ENCODE measurements at regions not wholly inside any gene's neighbourhood (a gene's known extent, or its start where the extent isn't known, plus 50 kb on each side); places are given as distances from the start of the nearest gene placed in this dataset.

DNA sequence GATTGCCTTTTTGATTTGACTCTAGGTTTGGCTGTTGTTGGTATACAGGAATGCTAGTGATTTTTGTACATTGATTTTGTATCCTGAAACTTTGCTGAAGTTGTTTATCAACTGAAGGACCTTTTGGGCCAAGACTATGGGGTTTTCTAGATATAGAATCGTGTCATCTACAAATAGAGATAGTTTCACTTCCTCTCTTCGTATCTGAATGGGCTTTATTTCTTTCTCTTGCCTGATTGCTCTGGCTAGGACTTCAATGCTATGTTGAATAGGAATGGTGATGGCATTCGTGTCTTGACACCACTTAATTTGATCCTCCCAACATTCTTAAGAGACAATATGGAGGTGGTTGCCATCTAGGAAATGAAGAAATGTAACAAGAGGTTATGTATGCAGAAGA lies 388.1 kb upstream of the API5 start:
- BruUV-seq (replicated peaks): no TSS peak
- WGBS (ENCODE audit: low lambda C conversion rate): 1% methylated on average over 3 of the region's 3 CpGs
- no peak for FAIRE-seq

DNA sequence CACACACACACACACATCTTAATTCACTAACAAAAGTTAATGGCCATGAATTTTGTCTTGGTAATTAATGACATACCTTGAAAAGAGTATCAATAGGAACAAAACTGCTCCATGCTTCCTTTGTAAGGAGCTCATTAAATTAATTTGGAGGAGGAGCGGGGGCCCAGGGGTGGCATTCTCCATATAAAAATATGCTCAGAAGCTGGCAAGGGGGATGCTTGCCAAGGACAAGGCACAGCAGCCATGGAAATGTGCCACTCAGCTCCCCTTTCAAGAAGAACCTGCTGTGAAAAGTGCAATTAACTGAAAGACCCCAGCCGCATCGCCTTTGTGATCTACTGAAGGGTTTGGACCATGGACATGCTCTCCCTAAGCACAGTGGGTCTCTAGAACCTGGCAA lies 385.9 kb upstream of the API5 start:
- no peak overlapping the region for H3K4me2 ChIP-seq (ENCODE audit: low read depth, low read length)
- H3K9me3 ChIP-seq (ENCODE audit: low read length): no peaks in the 10 kb centered on the region
- in situ Hi-C loops (cut with HindIII; ENCODE audit: extremely low pct_ligation_motif_present, low pct_unique_long_range_greater_than_20kb): no loop called here
- H3K36me3 ChIP-seq (replicated peaks in 1 of 2; ENCODE audit: control insufficient read depth in 1 of 2, insufficient read depth in 2 of 2, low read length in 2 of 2): no peaks in the 10 kb centered on the region
- WGBS (ENCODE audit: low lambda C conversion rate): 33% methylated on average over 3 of the region's 3 CpGs
- intact Hi-C loops (cut with micrococcal nuclease; ENCODE audit: unreplicated experiment): no loop called here
- H3K9ac ChIP-seq (ENCODE audit: insufficient read depth, low read depth, low read length): no peak overlapping the region
- no peaks in the 10 kb centered on the region for H4K20me1 ChIP-seq (ENCODE audit: insufficient read depth, low read length)
- H3K27ac ChIP-seq (ENCODE audit: extremely low read length, insufficient read depth, low read length): no peak overlapping the region
- POLR2A ChIA-PET: no interaction called here
- no peak overlapping the region for H2AFZ ChIP-seq (ENCODE audit: low read length)
- no TSS peak for BruUV-seq (replicated peaks)
- no peak for ATAC-seq
- TF ChIP-seq SKI (IDR thresholded peaks at IDR 0.05; ENCODE audit: partially characterized antibody) (no peak), GTF3A (CRISPR knock-in tag; conservative IDR thresholded peaks at IDR 0.05) (no peak), ZNF263 (CRISPR knock-in tag; IDR thresholded peaks at IDR 0.05) (no peak), ZNF543 (CRISPR knock-in tag; IDR thresholded peaks at IDR 0.05) (no peak), KLF12 (CRISPR knock-in tag; IDR thresholded peaks at IDR 0.05; ENCODE audit: borderline replicate concordance) (no peak), LBX2 (CRISPR knock-in tag; IDR thresholded peaks at IDR 0.05; ENCODE audit: borderline replicate concordance) (no peak), JUN (CRISPR knock-in tag; IDR thresholded peaks at IDR 0.05) (no peak), ZNF83 (CRISPR knock-in tag; IDR thresholded peaks at IDR 0.05; ENCODE audit: borderline replicate concordance) (no peak)
- TF ChIP-seq, protein P1, sequence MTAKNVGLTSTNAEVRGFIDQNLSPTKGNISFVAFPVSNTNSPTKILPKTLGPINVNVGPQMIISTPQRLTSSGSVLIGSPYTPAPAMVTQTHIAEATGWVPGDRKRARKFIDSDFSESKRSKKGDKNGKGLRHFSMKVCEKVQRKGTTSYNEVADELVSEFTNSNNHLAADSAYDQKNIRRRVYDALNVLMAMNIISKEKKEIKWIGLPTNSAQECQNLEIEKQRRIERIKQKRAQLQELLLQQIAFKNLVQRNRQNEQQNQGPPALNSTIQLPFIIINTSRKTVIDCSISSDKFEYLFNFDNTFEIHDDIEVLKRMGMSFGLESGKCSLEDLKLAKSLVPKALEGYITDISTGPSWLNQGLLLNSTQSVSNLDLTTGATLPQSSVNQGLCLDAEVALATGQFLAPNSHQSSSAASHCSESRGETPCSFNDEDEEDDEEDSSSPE (CRISPR knock-in tag; IDR thresholded peaks at IDR 0.05): no peak
- no peaks in the 10 kb centered on the region for H3K79me2 ChIP-seq (ENCODE audit: insufficient read depth, low read length)
- H3K4me1 ChIP-seq (ENCODE audit: insufficient read depth, low read length): no peaks in the 10 kb centered on the region
- no peak for DNase-seq (ENCODE audit: low spot score)
- FAIRE-seq: no peak
- no peaks in the 10 kb centered on the region for H3K27me3 ChIP-seq (ENCODE audit: control insufficient read depth in 1 of 2, insufficient read depth in 2 of 2, low read length in 2 of 2)
- no peak overlapping the region for H3K4me3 ChIP-seq (replicated peaks in 1 of 3; ENCODE audit: insufficient read depth in 1 of 3, low read depth in 2 of 3, low read length in 3 of 3)
- CTCF ChIA-PET (ENCODE audit: low intra/inter-chr PET ratio, low total read pairs): no interaction called here

More for the DNA sequence above, 388.1 kb upstream of the API5 start:
- in situ Hi-C loops (cut with HindIII; ENCODE audit: extremely low pct_ligation_motif_present, low pct_unique_long_range_greater_than_20kb) (loop anchor here (25.0 kb wide), 1 partner anchor 89 kb away; no protein-coding TSS in a partner anchor), intact Hi-C loops (cut with micrococcal nuclease; ENCODE audit: unreplicated experiment) (no loop called here)
- ATAC-seq (no peak), DNase-seq (ENCODE audit: low spot score) (no peak)
- ChIA-PET CTCF (ENCODE audit: low intra/inter-chr PET ratio, low total read pairs) (no interaction called here), POLR2A (no interaction called here)
- no peaks in the 10 kb centered on the region for H3K4me1 ChIP-seq (ENCODE audit: insufficient read depth, low read length)
- H2AFZ ChIP-seq (ENCODE audit: low read length): no peak overlapping the region
- no peak overlapping the region for H3K27ac ChIP-seq (ENCODE audit: extremely low read length, insufficient read depth, low read length)
- TF ChIP-seq CCAR2 (optimal IDR thresholded peaks at IDR 0.05; ENCODE audit: low read depth, low read length): no peak
- no peaks in the 10 kb centered on the region for H4K20me1 ChIP-seq (ENCODE audit: insufficient read depth, low read length)
- H3K27me3 ChIP-seq (ENCODE audit: control insufficient read depth in 1 of 2, insufficient read depth in 2 of 2, low read length in 2 of 2): no peaks in the 10 kb centered on the region
- H3K9me3 ChIP-seq (ENCODE audit: low read length): no peaks in the 10 kb centered on the region
- no peak overlapping the region for H3K4me3 ChIP-seq (replicated peaks in 1 of 3; ENCODE audit: insufficient read depth in 1 of 3, low read depth in 2 of 3, low read length in 3 of 3)
- no peaks in the 10 kb centered on the region for H3K36me3 ChIP-seq (replicated peaks in 1 of 2; ENCODE audit: control insufficient read depth in 1 of 2, insufficient read depth in 2 of 2, low read length in 2 of 2)
- H3K9ac ChIP-seq (ENCODE audit: insufficient read depth, low read depth, low read length): no peak overlapping the region
- H3K79me2 ChIP-seq (ENCODE audit: insufficient read depth, low read length): no peaks in the 10 kb centered on the region
- no peak overlapping the region for H3K4me2 ChIP-seq (ENCODE audit: low read depth, low read length)
